HG02943 (cell line): ENCODE measurements at regions not wholly inside any gene's neighbourhood (a gene's known extent, or its start where the extent isn't known, plus 50 kb on each side); places are given as distances from the start of the nearest gene placed in this dataset.
"Not testable (repeated sequence)": the region's sequence is repeated elsewhere in the genome, so short reads cannot be mapped to it uniquely, and the experiment has no call there.

Experiments used
- ATAC-seq: cut with Tn5 transposase; IDR thresholded peaks from one replicate; pipeline ENCODE4 v1.9.1; 2021; ENCODE audit warnings: mild to moderate bottlenecking, low read depth, moderate library complexity; ENCODE audit not compliant: unreplicated experiment

DNA sequence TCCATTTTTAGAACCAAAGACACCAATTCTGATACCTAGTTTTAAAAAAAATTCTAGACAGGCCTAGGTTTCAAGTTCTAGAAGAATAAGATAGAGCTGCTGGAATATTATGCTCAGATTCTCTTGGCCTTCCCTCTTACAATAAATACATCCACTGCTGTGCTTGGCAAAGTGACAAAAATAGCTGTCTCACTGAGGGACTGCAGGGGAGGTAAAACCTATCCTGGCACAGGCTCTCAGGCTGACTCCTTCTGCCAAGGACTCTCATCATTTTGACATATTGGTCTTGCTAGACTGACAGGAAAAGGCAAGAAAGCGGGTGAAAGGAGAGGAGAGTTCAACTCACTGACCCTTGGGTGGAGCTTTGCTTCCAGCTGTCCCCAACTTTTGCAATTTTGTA is 197.0 kb upstream of the LHX8 start:
- no peak for ATAC-seq

- no peak for ATAC-seq
These were observed 191.1 kb upstream of the LHX8 start for GRCh38 chr1:74943046-74943445.

- no peak for ATAC-seq
These were observed 187.8 kb upstream of the LHX8 start for GRCh38 chr1:74946388-74946787.

GRCh38 chr1:74949348-74949747 is 184.8 kb upstream of the LHX8 start:
- ATAC-seq, result not testable (repeated sequence)

DNA sequence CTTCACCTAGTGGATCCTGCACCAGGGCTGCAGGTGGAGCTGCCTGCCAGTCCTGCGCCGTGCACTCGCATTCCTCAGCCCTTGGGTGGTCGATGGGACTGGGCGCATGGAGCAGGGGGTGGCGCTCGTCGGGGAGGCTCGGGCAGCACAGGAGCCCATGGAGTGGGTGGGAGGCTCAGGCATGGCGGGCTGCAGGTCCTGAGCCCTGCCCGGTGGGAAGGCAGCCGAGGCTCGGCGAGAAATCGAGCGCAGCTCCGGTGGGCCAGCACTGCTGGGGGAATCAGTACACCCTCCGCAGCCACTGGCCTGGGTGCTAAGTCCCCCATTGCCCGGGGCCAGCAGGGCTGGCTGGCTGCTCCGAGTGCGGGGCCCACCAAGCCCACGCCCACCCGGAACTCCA is 182.2 kb upstream of the LHX8 start:
- not testable (repeated sequence) for ATAC-seq

GRCh38 chr1:74952786-74953185 is 181.4 kb upstream of the LHX8 start:
- no peak for ATAC-seq

- no peak for ATAC-seq
These were observed 180.6 kb upstream of the LHX8 start for GRCh38 chr1:74953622-74954021.

- ATAC-seq, result no peak
These were observed 171.1 kb upstream of the LHX8 start for GRCh38 chr1:74963120-74963519.

DNA sequence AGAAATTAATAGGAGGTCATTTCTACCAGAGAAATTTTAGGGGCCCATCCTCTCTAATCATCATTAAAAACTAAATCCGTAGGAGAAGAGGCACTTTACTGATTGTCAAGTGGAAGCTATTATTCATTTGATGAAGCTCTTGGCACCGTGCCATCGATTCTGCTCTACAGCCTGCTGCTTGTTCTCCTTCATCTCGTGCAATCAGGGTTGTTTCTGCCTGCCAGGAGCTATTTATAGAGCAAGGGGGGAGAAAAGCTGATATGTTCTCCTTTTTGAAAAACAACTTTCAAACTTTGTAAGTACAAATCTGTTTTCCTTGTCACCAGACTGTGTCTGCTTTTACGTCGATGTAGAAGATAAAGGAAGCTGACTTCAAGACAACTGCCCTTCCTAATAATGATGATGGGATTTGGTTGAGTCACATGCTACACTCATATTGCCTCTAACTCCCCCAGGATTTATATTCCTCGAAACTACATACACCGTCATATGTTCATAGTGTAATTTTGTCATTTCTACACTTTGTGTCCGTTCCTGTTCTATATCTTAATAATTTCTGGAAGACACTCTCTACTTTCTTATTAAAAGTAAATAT is 169.6 kb upstream of the LHX8 start:
- ATAC-seq, result no peak

- no peak for ATAC-seq
These were observed 164.5 kb upstream of the LHX8 start for GRCh38 chr1:74969566-74970135.

- no peak for ATAC-seq
These were observed 162.2 kb upstream of the LHX8 start for GRCh38 chr1:74971982-74972381.

- no peak for ATAC-seq
These were observed 157.7 kb upstream of the LHX8 start for GRCh38 chr1:74976491-74976890.

GRCh38 chr1:74992448-74992847 is 141.7 kb upstream of the LHX8 start:
- not testable (repeated sequence) for ATAC-seq

GRCh38 chr1:74995821-74996220 is 138.4 kb upstream of the LHX8 start:
- no peak for ATAC-seq

GRCh38 chr1:75010547-75010946 is 123.6 kb upstream of the LHX8 start:
- ATAC-seq, result no peak

- ATAC-seq, result no peak
These were observed 119.9 kb upstream of the LHX8 start for GRCh38 chr1:75014250-75014649.

DNA sequence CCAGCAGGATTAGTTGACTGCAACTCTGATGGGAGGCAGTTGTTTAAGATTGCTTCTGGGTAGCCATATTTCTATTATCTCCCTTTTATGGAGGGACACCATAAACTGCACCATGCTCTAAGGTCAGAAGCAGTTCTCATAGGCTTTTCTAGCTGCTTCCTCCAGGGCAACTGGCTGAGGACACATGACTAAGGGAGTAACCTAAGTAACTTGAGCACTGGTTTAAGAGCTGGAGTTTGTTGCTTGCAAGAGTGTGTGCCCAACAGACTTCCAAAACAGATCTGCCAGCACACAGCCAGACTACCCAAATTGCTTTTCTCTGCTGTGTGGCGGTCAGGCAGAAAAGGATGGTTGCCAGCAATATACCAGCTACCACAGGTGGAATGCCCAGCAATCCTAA is 111.2 kb upstream of the LHX8 start:
- no peak for ATAC-seq

DNA sequence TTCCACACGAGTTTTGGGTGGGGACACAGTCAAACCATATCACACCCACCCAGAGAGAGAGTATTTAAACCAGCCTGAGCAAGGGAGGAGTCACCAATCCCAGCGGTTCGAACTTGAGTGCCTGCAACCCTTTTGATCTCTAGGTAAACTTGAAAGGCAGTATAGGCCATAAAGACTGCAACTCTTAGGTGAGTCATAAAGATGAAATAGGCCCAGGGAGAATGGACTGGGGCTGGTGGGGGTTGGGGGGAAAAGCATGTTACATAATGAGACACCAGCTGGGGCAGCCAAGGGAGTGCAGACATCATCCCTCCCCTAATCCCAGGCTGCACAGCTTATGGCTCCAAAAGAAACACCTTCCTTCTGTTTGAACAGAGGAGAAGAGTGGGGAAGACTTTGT is 99.8 kb upstream of the LHX8 start:
- no peak for ATAC-seq

DNA sequence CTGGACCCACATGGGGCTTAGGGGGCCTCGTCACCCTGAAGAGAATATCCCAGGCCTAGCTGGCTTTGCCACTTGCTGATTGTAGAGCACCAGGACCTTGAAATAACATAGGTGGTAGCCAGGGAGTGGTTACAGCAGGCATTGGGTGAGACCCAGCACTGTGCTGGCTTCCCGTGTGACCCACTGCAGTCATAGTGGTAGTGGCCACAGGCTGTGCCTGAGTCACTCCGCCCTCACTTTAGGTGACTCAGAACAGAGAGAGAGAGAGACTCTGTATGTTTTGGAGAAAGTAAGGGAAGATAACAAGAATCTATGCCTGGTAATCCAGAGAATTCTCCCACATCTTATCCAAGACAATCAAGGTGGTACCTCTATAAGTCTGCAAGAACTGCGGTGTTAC is 98.7 kb upstream of the LHX8 start:
- no peak for ATAC-seq

GRCh38 chr1:75053207-75053606 is 81.0 kb upstream of the LHX8 start:
- no peak for ATAC-seq

GRCh38 chr1:75058424-75058823 is 75.8 kb upstream of the LHX8 start:
- no peak for ATAC-seq

DNA sequence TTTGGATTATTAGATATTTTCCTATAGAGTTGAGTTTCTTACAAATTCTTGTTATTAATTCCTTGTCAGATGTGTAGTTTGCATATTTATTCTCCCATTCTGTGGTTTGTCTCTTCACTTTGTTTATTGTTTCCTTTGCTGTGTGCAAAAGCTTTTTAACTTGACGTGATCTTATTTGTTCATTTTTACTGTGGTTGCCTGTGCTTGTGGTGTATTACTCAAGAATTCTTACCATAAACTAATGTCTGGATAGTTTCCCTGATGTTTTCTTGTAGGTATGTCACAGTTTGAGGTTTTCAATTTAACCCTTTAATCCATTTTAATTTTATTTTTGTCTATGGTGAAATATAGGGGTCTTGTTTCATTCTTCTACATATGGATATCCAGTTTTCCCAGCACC is 72.1 kb upstream of the LHX8 start:
- ATAC-seq, result no peak

DNA sequence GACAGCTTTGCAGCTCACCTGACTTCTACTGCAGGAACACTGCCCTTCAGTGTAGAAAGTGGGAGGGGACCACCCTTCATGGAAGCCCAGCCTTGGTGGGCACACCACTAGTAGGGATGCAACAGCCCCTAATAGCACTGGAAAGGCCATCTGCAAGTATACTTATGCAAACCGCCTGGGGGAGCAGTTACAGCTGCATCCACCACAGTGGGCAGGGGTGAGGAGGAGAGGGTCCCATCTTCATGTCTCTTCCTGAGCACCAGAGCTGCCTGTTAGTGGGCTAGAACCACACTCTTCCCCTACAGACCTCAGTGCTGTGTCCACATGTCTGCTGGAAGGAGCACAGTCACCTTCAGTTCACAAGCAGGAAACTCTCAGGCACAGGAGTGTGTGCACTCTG is 66.2 kb upstream of the LHX8 start:
- no peak for ATAC-seq
